ENCODE measurements at regions not wholly inside any gene's neighbourhood (a gene's known extent, or its start where the extent isn't known, plus 50 kb on each side); places are given as distances from the start of the nearest gene placed in this dataset.

DNA sequence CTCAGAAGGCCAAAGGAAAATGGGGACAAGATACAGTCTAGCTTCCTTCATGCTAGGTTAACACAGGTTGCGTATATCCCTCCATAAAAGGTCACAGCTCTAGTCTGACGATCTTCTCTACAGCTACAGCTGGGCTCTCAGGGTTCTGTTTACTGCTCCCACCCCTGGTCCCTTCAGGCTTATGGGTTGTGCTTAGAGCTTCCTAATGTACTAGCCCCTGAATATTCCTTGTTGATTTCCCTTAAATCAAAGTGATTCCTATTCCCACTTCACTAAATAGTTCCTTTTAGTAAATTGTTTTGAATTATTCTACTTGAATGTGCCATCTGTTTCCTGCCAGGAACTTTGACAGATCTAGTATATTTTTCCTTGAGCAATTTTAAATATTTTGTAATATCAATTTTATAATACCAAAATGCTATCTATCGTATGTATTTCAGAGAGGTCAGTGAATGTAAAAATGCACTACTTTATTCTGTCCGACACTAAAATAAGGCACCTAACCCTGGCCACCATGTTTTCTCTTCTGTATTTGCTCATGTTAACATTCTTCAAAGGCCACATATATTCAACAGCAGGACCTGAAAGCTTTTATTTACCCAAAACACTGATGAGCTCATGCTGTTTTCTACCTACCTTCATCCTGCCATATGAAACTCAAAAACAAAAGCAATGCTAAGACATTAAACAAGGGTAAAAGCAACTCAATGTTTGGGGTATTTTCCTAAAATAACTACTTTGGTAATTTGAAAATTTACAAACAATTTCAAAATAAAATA is 92.8 kb upstream of the TGFBR2 start:
- CTCF ChIA-PET = interaction anchor here (0.6 to 0.9 kb wide), 2 partner anchors 86 to 179 kb away, joined by 3 to 4 read pairs; no protein-coding TSS in a partner anchor
- TF ChIP-seq, protein P1, sequence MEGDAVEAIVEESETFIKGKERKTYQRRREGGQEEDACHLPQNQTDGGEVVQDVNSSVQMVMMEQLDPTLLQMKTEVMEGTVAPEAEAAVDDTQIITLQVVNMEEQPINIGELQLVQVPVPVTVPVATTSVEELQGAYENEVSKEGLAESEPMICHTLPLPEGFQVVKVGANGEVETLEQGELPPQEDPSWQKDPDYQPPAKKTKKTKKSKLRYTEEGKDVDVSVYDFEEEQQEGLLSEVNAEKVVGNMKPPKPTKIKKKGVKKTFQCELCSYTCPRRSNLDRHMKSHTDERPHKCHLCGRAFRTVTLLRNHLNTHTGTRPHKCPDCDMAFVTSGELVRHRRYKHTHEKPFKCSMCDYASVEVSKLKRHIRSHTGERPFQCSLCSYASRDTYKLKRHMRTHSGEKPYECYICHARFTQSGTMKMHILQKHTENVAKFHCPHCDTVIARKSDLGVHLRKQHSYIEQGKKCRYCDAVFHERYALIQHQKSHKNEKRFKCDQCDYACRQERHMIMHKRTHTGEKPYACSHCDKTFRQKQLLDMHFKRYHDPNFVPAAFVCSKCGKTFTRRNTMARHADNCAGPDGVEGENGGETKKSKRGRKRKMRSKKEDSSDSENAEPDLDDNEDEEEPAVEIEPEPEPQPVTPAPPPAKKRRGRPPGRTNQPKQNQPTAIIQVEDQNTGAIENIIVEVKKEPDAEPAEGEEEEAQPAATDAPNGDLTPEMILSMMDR (IDR thresholded peaks at IDR 0.05; ENCODE audit: low read depth, low read length) = no peak
- no peaks in the 10 kb centered on the region for H3K9me3 ChIP-seq (ENCODE audit: control insufficient read depth, insufficient read depth, low read length)
- no peak overlapping the region for H3K27ac ChIP-seq (ENCODE audit: low read depth, low read length)
- no peak for DNase-seq (ENCODE audit: low read depth, low spot score)
- H3K4me3 ChIP-seq (ENCODE audit: low read depth, low read length) = no peak overlapping the region
- POLR2A ChIA-PET = no interaction called here
- H3K27me3 ChIP-seq (ENCODE audit: control insufficient read depth, insufficient read depth, low read length) = no peaks in the 10 kb centered on the region

DNA sequence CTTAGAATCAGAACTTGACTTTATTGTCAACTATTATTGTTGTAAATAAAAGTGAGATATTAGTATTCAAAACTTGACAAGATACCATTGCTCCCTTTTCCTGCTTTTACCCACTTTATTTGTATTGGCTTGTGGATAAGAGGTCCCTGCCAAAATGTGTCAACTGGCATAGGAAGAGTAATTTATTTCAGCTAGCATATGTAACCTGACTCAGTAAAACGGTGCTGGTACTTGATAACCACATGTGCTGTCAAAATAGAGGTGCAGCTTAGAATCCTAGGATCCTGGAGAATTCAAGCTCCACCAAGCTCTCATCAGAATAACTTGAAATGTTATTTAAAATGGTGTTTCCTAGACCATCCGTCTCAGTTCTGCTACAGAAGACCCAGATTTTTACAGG is 90.2 kb upstream of the TGFBR2 start:
- Histone ChIP-seq H3K27ac (ENCODE audit: low read depth, low read length) (no peak overlapping the region), H3K9me3 (ENCODE audit: control insufficient read depth, insufficient read depth, low read length) (no peaks in the 10 kb centered on the region), H3K27me3 (ENCODE audit: control insufficient read depth, insufficient read depth, low read length) (no peaks in the 10 kb centered on the region), H3K4me3 (ENCODE audit: low read depth, low read length) (no peak overlapping the region)
- POLR2A ChIA-PET = no interaction called here
- TF ChIP-seq, protein P1 (IDR thresholded peaks at IDR 0.05; ENCODE audit: low read depth, low read length) = no peak
- CTCF ChIA-PET = no interaction called here
- no peak for DNase-seq (ENCODE audit: low read depth, low spot score)

DNA sequence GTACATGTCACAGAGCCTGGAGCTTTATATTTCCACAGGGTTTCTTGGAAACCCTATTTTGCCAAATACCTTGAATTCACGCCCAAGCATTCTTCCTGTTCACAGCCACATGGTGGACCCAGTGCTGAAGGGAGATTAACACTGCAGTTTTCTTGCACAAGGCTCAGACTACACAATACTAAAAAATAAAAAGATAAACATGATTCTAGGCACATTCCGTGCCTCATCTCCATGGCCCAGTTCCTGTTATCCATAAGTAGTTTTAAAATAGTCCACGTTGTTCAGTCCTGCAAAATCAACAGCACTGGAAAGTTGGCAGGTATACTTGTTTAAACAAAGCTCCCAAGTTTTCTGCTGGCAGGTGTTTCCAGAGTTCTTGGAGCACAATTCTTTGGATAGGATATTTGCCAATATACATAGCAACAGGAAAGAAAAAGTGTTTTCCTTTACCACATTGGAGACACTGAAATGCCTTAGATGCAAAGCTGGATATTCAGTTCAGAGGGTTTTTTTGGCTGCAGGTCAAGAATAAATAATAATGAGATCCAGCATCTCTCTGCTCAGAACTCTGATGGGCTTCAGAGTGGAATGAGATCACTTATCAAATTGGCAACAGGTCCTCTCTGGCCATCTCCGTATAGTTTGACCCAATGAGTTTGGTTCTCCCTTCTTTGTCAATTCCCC is 88.1 kb upstream of the TGFBR2 start:
- no peak for DNase-seq (ENCODE audit: low read depth, low spot score)
- Histone ChIP-seq H3K4me3 (ENCODE audit: low read depth, low read length) (no peak overlapping the region), H3K27ac (ENCODE audit: low read depth, low read length) (no peak overlapping the region), H3K27me3 (ENCODE audit: control insufficient read depth, insufficient read depth, low read length) (no peaks in the 10 kb centered on the region), H3K9me3 (ENCODE audit: control insufficient read depth, insufficient read depth, low read length) (no peaks in the 10 kb centered on the region)
- POLR2A ChIA-PET = no interaction called here
- CTCF ChIA-PET = no interaction called here
- TF ChIP-seq, protein P1 (IDR thresholded peaks at IDR 0.05; ENCODE audit: low read depth, low read length) = no peak

DNA sequence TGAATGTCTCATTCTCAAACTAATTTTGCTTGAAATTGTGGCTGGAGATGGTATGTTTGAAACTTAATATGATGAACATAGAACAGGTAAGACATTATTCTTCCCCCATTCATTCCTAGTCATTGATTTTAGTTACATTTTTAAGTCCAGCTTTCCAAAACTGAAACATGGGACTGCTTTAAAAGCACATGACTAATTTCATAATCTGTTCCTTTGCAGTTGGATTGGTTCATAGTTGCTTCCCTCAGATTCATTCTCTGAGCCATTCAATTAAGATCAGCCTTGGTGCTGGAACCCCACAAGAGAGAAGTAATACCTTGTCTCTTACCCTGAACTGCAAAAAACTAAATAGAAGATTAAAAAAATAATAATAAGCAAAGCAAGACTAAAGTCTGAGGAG is 87.5 kb upstream of the TGFBR2 start:
- no peak for DNase-seq (ENCODE audit: low read depth, low spot score)
- ChIA-PET CTCF (interaction anchor here (0.6 kb wide), 1 partner anchor 1014 kb away, joined by 3 read pairs; no protein-coding TSS in a partner anchor), POLR2A (no interaction called here)
- Histone ChIP-seq H3K27me3 (ENCODE audit: control insufficient read depth, insufficient read depth, low read length) (no peaks in the 10 kb centered on the region), H3K9me3 (ENCODE audit: control insufficient read depth, insufficient read depth, low read length) (no peaks in the 10 kb centered on the region), H3K4me3 (ENCODE audit: low read depth, low read length) (no peak overlapping the region), H3K27ac (ENCODE audit: low read depth, low read length) (no peak overlapping the region)
- TF ChIP-seq, protein P1 (IDR thresholded peaks at IDR 0.05; ENCODE audit: low read depth, low read length) = no peak

DNA sequence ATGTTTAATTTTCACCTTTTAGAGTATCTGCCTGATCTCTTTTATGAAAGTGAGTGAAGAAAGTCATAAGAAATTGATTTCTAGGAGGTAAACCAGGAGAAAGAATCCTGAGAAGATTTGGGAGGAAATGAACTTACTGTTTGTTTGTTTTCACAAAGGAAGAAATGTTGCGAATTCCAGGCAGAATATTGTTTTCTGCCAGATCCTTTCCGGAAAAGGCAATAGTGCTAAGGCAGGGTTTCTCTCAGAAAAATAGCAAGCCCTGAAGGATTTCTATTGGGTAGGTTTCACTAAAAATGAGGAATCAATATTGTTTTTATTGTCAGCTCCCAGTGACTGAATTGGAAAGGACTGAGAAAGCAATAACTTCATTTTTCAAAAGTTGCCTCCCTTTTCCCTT is 85.7 kb upstream of the TGFBR2 start:
- POLR2A ChIA-PET = no interaction called here
- TF ChIP-seq, protein P1 (IDR thresholded peaks at IDR 0.05; ENCODE audit: low read depth, low read length) = no peak
- H3K4me3 ChIP-seq (ENCODE audit: low read depth, low read length) = no peak overlapping the region
- DNase-seq (ENCODE audit: low read depth, low spot score) = no peak
- no peak overlapping the region for H3K27ac ChIP-seq (ENCODE audit: low read depth, low read length)
- no peaks in the 10 kb centered on the region for H3K27me3 ChIP-seq (ENCODE audit: control insufficient read depth, insufficient read depth, low read length)
- CTCF ChIA-PET = interaction anchor here (1.0 to 1.1 kb wide), 2 partner anchors 67 to 173 kb away, joined by 3 to 4 read pairs; no protein-coding TSS in a partner anchor
- no peaks in the 10 kb centered on the region for H3K9me3 ChIP-seq (ENCODE audit: control insufficient read depth, insufficient read depth, low read length)

Measured in AG04450 (cell line).